ENCODE measurements at regions not wholly inside any gene's neighbourhood (a gene's known extent, or its start where the extent isn't known, plus 50 kb on each side); places are given as distances from the start of the nearest gene placed in this dataset.
"Not testable (repeated sequence)": the region's sequence is repeated elsewhere in the genome, so short reads cannot be mapped to it uniquely, and the experiment has no call there.

DNA sequence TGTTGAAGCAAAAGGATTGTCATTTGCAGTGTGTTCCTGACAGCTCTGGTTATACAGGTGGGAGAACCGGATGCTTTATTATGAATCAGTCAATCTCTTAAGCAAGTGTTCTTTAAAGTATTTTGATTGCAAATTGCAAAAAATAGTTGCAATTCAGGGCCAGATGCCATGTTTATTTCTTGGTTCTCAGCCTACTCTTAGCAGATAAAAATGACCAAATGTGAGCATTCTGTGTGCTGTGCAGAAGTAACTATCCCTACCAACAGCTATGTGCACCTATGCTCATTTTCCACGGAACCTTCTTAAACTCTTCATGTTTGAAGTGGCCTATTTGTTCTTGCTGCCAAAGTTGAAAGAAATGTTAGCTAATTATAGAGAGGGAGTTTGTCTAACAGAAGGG, 262.3 kb upstream of the RASGRP1 start:
- no peaks in the 10 kb centered on the region for H3K9me3 Mint-ChIP-seq
- no peak overlapping the region for H3K4me3 Mint-ChIP-seq
- peaks cover 11% of the 10 kb centered on the region for H3K27me3 Mint-ChIP-seq (ENCODE audit: low read depth)
- no peaks in the 10 kb centered on the region for H3K4me1 Mint-ChIP-seq (ENCODE audit: low read depth)
- no peaks in the 10 kb centered on the region for H3K36me3 Mint-ChIP-seq (ENCODE audit: low read depth)
- no peak overlapping the region for H3K27ac Mint-ChIP-seq

DNA sequence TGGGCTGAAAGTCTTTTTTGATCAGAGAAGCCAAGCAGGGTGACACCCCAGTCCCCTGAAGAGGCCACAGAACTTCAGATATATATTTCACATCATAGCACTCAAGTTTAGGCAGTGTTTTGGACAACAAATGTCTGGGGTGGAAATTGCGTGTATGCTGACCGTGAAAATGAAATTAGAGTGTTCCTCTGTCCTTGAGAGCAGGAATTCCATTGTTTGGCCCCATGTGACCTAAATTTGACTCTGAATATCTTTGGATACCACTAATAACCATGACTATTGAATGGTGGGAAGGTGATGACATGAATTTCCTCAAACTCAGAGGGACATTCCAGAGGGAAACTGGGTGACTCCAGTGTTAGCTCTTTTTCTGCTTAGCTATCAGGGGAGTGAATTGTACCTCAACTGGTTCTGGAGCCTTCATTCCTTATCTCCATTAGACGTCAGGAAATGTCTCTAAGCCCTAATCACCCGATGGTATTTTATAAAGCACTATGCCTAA, 263.5 kb upstream of the RASGRP1 start:
- H3K27ac Mint-ChIP-seq, result no peak overlapping the region
- H3K4me3 Mint-ChIP-seq, result no peak overlapping the region
- peaks cover 4% of the 10 kb centered on the region for H3K9me3 Mint-ChIP-seq
- H3K4me1 Mint-ChIP-seq (ENCODE audit: low read depth), result no peaks in the 10 kb centered on the region
- peaks cover 7% of the 10 kb centered on the region for H3K27me3 Mint-ChIP-seq (ENCODE audit: low read depth)
- H3K36me3 Mint-ChIP-seq (ENCODE audit: low read depth), result no peaks in the 10 kb centered on the region

DNA sequence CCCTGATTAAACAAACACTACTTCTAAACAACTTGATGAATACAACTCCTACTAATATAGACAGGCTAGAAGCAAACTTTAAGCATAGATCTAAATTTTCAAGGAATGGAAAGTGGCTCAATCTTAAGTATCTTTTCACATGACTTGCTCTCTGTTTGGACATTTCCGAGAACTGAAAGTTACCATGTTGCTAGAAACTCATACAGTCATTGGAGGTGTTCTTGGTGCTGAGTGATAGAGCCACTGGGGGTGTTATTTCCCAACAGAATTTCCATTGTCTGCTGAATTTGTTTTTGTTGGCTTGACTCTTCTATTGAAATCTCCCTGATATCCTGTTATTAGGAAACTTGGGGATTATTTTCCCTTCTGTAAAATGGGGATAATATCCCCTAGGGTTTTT, 264.5 kb upstream of the RASGRP1 start:
- no peaks in the 10 kb centered on the region for H3K36me3 Mint-ChIP-seq (ENCODE audit: low read depth)
- H3K4me1 Mint-ChIP-seq (ENCODE audit: low read depth), result no peaks in the 10 kb centered on the region
- H3K27me3 Mint-ChIP-seq (ENCODE audit: low read depth), result peaks cover 7% of the 10 kb centered on the region
- H3K4me3 Mint-ChIP-seq, result no peak overlapping the region
- peaks cover 8% of the 10 kb centered on the region for H3K9me3 Mint-ChIP-seq
- no peak overlapping the region for H3K27ac Mint-ChIP-seq

DNA sequence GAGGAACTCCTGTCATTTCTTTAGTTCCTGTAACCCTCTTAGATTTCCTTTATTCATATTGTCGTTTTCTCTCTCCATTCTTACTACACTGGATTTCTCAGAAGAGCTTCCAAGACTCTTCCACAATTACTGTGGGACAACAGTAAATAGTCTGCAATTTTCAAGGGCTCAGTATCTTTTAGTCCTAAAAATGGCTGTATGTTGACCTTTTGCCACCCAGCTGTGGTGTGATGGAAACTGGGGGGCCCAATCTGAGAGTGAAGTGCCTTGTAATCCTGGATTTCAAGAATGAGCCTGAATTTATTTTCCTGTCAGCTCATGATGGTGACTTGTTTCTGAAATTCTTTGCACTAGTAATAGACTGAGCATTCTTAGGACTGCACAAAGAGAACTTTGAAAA, 277.6 kb upstream of the RASGRP1 start:
- H3K9me3 Mint-ChIP-seq, result no peaks in the 10 kb centered on the region
- no peak overlapping the region for H3K4me3 Mint-ChIP-seq
- H3K27me3 Mint-ChIP-seq (ENCODE audit: low read depth), result peaks cover 21% of the 10 kb centered on the region
- H3K4me1 Mint-ChIP-seq (ENCODE audit: low read depth), result no peaks in the 10 kb centered on the region
- no peaks in the 10 kb centered on the region for H3K36me3 Mint-ChIP-seq (ENCODE audit: low read depth)
- H3K27ac Mint-ChIP-seq, result no peak overlapping the region

DNA sequence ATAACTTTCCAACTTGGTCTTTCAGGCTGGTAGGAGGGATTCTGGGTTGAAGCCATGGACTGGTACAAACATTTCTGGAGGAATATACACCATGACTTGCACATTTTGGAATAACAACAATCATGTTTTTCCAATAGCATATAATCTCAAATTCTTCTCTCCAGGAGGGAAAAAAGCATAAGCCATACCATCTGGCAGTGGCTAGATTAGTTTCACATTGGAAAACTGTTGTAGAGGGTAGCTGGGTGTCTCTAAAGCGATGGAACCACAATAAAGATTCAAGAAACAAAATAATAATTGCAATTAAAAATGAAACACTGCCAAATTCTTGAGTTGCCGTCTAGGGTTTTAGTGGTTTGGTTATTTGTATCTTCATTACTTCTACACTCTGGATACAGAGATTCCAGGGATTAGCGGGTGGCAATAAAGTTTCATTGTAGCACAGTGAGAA, 278.5 kb upstream of the RASGRP1 start:
- Mint-ChIP-seq H3K27me3 (ENCODE audit: low read depth) (peaks cover 13% of the 10 kb centered on the region), H3K36me3 (ENCODE audit: low read depth) (no peaks in the 10 kb centered on the region), H3K9me3 (no peaks in the 10 kb centered on the region), H3K4me3 (no peak overlapping the region), H3K4me1 (ENCODE audit: low read depth) (no peaks in the 10 kb centered on the region), H3K27ac (no peak overlapping the region)

DNA sequence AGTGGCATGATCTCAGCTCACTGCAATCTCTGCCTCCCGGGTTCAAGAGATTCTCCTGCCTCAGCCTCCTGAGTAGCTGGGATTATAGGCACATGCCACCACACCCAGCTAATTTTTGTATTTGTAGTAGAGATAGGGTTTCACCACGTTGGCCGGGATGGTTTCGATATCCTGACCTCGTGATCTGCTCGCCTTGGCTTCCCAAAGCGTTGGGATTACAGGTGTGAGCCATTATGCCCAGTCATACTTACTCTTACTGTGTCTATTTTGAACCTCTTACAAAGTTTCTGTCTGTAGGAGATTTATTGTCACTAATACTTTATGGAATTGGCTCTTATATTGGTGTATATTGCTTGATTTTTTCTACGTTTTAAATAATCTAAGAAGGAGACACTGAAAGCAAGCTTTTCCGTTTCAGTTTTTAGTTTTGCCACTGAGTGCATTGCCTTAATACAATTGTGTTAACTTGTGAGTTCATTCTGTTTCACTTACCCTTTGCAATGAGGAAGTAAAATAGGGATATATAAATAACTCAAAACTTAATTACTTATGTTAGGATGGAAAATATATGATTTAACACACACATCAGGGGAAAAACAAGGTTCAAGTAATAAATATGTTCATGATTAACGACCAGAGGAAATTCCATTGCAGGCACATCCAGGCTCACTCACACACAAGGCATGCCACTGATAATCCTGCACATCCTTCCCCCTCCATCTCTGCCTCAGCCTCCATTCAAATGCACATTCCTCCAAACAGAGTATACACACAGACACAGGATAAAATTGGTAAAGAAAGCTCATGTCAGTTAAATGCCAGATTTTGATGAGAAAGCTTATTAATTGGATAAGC, 279.3 kb upstream of the RASGRP1 start:
- H3K36me3 Mint-ChIP-seq (ENCODE audit: low read depth), result no peaks in the 10 kb centered on the region
- no peak overlapping the region for H3K4me3 Mint-ChIP-seq
- H3K27me3 Mint-ChIP-seq (ENCODE audit: low read depth), result peaks cover 12% of the 10 kb centered on the region
- H3K27ac Mint-ChIP-seq, result no peak overlapping the region
- H3K4me1 Mint-ChIP-seq (ENCODE audit: low read depth), result no peaks in the 10 kb centered on the region
- no peaks in the 10 kb centered on the region for H3K9me3 Mint-ChIP-seq

DNA sequence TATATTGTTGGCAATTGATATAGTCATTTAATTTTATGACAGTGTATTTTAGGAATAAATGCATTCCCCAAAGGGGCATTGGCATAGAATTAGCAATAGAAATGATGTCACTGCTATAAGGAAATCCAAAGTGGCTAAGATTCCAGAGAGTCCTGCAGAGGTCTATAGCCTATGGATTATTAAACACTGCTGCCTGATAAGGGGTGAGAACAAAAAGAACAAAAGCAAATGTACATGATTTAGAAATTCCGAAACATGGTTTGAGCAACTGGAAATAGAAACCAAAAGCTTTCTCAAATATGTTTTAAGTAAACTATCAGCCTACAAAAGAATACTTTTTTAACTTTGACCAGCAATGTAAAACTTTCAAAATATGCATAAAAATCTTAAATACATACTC, 280.1 kb upstream of the RASGRP1 start:
- H3K4me3 Mint-ChIP-seq, result no peak overlapping the region
- H3K27ac Mint-ChIP-seq, result no peak overlapping the region
- no peaks in the 10 kb centered on the region for H3K9me3 Mint-ChIP-seq
- no peaks in the 10 kb centered on the region for H3K4me1 Mint-ChIP-seq (ENCODE audit: low read depth)
- peaks cover 17% of the 10 kb centered on the region for H3K27me3 Mint-ChIP-seq (ENCODE audit: low read depth)
- no peaks in the 10 kb centered on the region for H3K36me3 Mint-ChIP-seq (ENCODE audit: low read depth)

DNA sequence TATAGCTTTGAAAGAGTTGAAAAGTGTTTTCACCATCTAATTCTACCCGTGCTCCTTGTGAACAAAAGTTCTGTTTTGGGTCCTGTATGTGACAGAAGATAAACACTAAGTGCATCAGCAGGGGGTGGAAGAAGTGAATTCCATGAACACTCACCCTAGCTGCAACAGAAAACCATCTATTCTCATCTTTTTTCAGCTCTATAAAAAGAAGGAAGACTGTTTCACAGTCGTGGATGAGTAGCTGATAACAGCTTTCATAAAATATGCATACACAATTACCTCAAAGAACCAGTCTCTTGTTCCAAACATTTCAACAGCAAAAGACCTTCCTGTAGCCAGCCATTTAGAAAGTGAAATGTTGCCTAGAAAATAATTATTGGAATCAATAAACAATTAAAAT, 281.7 kb upstream of the RASGRP1 start:
- Mint-ChIP-seq H3K27me3 (ENCODE audit: low read depth) (peaks cover 21% of the 10 kb centered on the region), H3K4me1 (ENCODE audit: low read depth) (no peaks in the 10 kb centered on the region), H3K4me3 (no peak overlapping the region), H3K36me3 (ENCODE audit: low read depth) (no peaks in the 10 kb centered on the region), H3K27ac (no peak overlapping the region), H3K9me3 (no peaks in the 10 kb centered on the region)

DNA sequence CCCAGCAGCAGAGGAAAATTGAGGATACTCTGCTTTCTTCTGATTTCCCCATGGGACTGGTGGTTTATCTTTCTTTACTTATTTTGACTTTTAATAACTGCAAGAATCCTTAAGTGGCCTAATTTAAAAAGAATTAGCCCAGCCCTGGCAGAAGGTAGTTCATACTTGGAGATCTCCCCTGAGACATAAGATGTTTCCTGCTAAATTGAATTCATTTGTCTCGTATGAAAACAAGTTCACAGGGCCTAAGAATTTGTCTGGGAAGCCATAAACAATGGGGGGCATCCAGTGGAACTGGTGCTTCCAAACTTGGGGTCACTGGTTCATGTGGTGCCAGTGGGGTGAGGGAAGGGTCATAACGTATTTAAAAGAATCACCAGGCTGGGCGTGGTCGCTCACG, 283.1 kb upstream of the RASGRP1 start:
- Mint-ChIP-seq H3K27me3 (ENCODE audit: low read depth) (peaks cover 21% of the 10 kb centered on the region), H3K27ac (no peak overlapping the region), H3K4me3 (no peak overlapping the region), H3K4me1 (ENCODE audit: low read depth) (no peaks in the 10 kb centered on the region), H3K9me3 (no peaks in the 10 kb centered on the region), H3K36me3 (ENCODE audit: low read depth) (no peaks in the 10 kb centered on the region)

DNA sequence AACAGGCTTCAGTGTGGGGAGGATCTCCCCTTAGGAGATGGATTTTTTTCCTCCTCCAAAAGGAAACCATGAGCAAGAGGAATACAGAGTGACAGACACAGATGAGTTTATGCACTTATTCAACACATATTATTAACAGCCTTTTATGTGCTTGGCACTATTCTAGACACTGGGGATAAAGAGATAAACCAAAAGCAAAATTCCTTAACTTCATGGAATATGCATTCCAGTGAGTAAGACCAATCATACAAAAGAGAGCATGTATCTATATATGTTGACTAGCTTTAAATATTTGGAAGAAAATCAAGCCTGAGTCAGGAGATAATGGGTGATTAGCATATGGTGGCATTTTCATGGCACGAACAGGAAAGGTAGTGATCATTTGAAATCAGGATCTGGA, 284.4 kb upstream of the RASGRP1 start:
- no peaks in the 10 kb centered on the region for H3K36me3 Mint-ChIP-seq (ENCODE audit: low read depth)
- no peaks in the 10 kb centered on the region for H3K9me3 Mint-ChIP-seq
- peaks cover 23% of the 10 kb centered on the region for H3K27me3 Mint-ChIP-seq (ENCODE audit: low read depth)
- H3K4me3 Mint-ChIP-seq, result no peak overlapping the region
- H3K27ac Mint-ChIP-seq, result no peak overlapping the region
- H3K4me1 Mint-ChIP-seq (ENCODE audit: low read depth), result no peaks in the 10 kb centered on the region

DNA sequence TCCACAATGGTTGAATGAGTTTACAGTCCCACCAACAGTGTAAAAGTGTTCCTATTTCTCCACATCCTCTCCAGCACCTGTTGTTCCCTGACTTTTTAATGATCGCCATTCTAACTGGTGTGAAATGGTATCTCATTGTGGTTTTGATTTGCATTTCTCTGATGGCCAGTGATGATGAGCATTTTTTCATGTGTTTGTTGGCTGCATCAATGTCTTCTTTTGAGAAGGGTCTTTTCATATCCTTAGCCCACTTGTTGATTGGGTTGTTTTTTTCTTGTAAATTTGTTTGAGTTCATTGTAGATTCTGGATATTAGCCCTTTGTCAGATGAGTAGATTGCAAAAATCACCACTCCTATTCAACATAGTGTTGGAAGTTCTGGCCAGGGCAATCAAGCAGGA, 287.6 kb upstream of the RASGRP1 start:
- H3K4me3 Mint-ChIP-seq; H3K27ac Mint-ChIP-seq; H3K36me3 Mint-ChIP-seq (ENCODE audit: low read depth); H3K9me3 Mint-ChIP-seq; H3K4me1 Mint-ChIP-seq (ENCODE audit: low read depth): not testable (repeated sequence)
- H3K27me3 Mint-ChIP-seq (ENCODE audit: low read depth), result peaks cover 35% of the 10 kb centered on the region

DNA sequence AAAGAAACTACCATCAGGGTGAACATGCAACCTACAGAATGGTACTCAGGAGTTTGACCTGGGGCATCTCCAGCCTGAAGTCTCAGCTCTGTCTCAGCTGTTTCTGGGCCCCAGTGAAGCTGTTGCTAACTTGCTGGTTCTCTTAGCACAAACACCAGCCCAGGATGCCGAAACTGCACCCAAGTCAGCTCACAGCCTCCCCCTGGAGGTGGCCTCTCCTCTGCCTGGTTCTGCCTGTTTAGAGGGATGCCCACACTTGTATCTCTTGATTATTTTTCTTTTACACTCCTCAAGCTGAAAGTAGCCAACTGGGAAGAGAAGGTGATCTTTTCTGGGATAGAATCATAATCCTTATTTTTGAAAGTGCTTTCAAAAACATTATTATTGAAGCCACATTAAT, 289.0 kb upstream of the RASGRP1 start:
- Mint-ChIP-seq H3K9me3 (no peaks in the 10 kb centered on the region), H3K4me1 (ENCODE audit: low read depth) (no peaks in the 10 kb centered on the region), H3K27me3 (ENCODE audit: low read depth) (peaks cover 39% of the 10 kb centered on the region)

DNA sequence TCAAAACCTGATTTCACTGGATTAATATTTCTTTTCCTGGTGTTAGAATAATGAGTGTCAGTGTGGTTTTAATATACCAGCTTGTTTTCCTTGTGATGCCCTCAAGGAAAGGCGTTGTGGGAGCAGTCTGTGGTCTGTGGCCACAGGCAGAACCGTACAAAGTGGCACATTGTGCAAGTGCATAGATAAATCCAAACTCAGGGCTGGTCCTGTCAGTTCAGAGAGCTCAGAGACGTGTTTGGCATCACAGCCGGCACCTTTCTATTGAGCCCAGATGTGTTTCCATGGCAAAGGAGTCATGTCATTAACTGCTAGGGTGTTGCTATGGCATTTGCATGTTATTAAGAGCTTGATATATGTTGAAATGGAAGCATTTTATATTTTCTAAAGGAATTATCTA, 289.9 kb upstream of the RASGRP1 start:
- H3K4me1 Mint-ChIP-seq (ENCODE audit: low read depth), result no peaks in the 10 kb centered on the region
- H3K27me3 Mint-ChIP-seq (ENCODE audit: low read depth), result peaks cover 34% of the 10 kb centered on the region
- no peak overlapping the region for H3K27ac Mint-ChIP-seq
- H3K4me3 Mint-ChIP-seq, result no peak overlapping the region
- H3K9me3 Mint-ChIP-seq, result no peaks in the 10 kb centered on the region
- H3K36me3 Mint-ChIP-seq (ENCODE audit: low read depth), result no peaks in the 10 kb centered on the region

More for the DNA sequence above, 289.0 kb upstream of the RASGRP1 start:
- Mint-ChIP-seq H3K4me3 (no peak overlapping the region), H3K36me3 (ENCODE audit: low read depth) (no peaks in the 10 kb centered on the region), H3K27ac (no peak overlapping the region)

DNA sequence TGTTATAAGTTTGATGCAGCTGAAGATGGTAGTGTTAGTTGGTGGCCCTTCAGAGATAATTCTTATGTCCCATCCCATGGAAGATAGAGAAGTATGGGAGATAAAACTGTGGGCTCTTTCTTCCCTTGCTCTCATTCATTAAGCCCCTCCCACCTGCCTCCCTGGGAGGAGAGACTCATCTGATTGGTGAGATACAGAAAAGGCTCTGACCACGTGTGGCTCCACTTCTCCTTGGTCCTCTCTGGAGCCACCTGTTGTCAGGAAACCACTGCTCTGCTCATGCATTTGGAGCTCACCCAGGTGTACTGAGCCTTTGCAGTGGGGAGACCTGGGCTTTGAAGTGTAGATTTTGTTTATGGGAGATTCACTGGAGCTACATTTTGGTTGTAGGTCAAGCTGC, 293.2 kb upstream of the RASGRP1 start:
- Mint-ChIP-seq H3K4me1 (ENCODE audit: low read depth) (no peaks in the 10 kb centered on the region), H3K27me3 (ENCODE audit: low read depth) (peaks cover 39% of the 10 kb centered on the region), H3K27ac (no peak overlapping the region), H3K4me3 (no peak overlapping the region), H3K36me3 (ENCODE audit: low read depth) (no peaks in the 10 kb centered on the region), H3K9me3 (no peaks in the 10 kb centered on the region)

DNA sequence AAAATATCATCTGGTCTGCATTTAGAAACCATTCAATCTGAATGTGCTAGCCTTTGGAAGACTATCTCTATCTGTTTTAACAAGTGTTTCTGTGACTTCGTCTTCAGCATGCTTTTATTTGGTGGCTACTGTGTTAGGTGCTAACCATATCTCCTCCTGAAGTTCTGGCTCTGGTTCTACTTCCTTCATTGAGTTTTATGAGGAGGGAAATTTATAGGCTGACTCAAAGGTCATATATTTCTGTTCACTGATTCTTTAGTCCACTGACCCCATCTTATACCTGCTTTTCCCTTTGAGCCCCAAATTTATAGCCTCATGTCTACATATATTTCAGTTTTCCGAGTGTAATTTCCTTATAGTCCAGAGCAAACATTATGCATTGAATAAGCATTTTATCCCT, 295.0 kb upstream of the RASGRP1 start:
- Mint-ChIP-seq H3K27me3 (ENCODE audit: low read depth) (peaks cover 28% of the 10 kb centered on the region), H3K4me1 (ENCODE audit: low read depth) (no peaks in the 10 kb centered on the region), H3K27ac (no peak overlapping the region), H3K9me3 (no peaks in the 10 kb centered on the region), H3K36me3 (ENCODE audit: low read depth) (no peaks in the 10 kb centered on the region), H3K4me3 (no peak overlapping the region)

All from T-helper 1 cell treated with Interleukin-12 subunit alpha and Interleukin-12 subunit beta and Interleukin-4 antibody, amounts not matched to agents 30 μg/mL and 1 μg/mL, for 36 hours (primary cell).